Left lobe of liver (tissue), 2 donors: ENCODE measurements at regions not wholly inside any gene's neighbourhood (a gene's known extent, or its start where the extent isn't known, plus 50 kb on each side); places are given as distances from the start of the nearest gene placed in this dataset.

Experiments used
- ATAC-seq: fragments of 200-7000 bp; cut with Tn5 transposase; one replicate; pipeline ENCODE4 v1.9.1; 2020; ENCODE audit warnings: mild to moderate bottlenecking, moderate library complexity
- DNase-seq: peaks from one replicate; pipeline ENCODE4 v3.0.0-alpha.2; 2020; ENCODE audit warnings: low spot score
- donor health status: DM: no; HTN: no; CAD: no; lungs with moderate emphysema.
- donor health status: DM: no; HTN: yes; CAD: no.

DNA sequence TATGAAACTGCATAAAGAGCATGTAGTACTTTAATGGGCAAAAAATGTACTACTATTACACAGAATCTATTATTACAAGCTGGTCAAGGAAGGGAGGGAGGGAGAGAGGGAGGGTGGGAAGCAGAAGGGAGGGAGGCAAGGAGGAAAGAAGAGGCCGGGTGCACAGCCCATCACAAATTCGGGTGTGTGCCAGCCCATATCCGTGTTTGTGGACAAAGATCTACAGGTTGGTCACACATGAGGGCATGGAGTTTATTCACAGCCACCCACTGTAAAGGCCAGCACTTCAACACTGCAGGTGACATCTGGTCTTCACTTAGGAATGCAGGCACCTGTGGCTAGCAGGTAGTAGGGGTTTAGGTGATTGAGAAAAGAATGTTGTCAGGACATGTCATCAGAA is 352.5 kb upstream of the NBEA start:
- DNase-seq (no peak), ATAC-seq (no peak)

DNA sequence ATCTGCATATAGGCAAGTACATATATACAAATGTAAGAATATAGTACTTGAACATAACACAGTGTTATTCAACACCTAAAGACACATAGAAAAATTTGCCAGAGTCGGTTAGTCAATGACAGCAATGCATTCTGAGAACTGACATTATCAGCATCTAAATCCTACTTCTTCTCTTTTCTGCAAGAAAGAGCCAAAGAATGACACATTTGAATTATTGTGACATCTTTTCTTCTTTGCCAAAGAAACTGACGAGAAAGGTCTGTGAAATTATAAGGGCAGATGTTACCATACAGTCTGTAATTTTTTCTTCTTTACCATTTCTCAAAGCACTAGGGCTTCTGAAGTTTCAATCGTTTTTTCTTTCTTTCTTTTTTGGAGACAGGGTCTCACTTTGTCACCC is 350.9 kb upstream of the NBEA start:
- DNase-seq (no peak), ATAC-seq (no peak)

DNA sequence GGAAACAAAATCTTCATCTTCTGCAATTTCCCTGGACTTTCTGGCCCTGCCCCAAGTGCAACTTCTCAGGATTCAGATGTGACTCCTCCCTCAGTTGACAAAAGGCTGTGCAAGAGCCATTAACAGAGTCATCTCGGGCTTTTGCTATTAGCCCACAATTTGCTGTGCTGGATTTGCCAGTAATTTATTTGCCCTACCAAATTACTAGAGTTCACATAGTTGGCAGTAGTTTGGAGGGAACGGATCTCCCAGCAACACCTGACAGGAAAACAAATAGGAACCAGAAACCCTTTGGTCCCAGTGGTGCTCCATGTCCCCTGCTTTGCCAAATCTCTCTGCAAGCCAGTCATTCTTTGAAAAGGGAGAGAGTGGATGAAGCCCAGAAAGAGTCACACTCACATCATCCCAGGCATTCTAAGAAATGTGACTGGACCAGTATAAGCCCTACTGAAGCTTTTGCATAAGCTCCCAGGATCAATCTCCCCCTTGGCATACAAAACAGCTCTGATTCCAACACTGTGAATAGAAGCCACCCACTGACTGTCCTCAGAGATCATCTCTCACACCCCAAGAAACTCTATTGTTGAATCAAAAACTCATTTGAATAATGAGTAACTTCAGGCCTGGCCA is 350.1 kb upstream of the NBEA start:
- ATAC-seq (no peak), DNase-seq (no peak)

DNA sequence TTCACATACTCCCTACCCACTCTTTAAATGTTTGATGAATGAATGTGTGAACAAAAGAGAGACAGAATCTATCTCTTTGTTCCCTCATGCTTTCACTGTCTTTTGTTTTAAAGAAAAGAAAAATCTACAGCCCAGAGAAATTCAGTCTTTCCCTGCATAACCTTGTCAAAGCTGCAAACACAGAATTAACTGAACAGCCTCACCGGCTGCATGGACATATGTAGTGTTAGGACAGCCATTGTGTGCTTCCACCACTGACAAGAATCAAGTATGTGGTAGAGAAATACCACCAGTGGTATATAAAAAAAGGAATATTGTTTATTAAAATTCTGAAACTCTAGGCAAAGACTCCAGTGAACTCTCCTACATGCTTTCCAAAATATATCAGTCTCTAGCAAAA is 348.4 kb upstream of the NBEA start:
- DNase-seq: no peak
- ATAC-seq: no peak

DNA sequence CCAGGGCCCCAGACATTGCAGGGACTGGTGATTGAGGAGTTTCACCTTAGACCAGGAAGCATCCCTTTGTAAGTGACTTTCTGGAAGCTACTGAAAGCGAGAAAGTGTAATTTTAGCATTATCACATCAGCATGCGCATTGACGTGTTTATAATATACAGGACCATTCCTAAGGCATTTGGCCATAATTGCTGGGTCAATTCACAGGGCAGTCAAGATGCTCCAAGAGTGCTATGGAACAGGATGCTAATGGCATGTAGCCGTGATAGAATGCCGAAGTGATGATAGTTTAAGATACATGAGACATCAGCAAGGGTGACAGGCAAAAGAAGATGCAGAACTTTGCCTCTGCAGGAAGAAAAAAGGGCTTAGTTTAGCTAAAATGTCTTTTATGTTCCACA is 347.6 kb upstream of the NBEA start:
- DNase-seq: no peak
- ATAC-seq: no peak

DNA sequence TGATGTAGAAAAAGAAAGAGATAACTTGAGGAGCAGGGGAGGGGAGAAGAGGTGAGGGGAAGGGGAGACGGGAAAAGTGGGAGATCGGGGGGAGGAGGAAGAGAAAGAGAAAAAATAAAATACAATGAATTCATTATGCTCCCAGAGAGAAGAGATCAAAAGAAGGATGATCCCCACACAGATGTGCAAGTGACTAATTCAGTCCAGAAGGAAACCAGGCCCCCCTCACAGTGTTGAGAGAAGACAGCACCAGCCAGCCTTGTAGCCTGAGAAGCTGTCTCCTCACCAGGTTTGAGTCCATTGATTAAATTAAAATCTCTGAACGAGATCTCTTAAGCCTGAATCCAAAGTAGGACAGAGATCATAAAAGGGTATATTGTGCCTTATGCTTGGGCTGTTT is 333.7 kb upstream of the NBEA start:
- DNase-seq (no peak), ATAC-seq (no peak)

DNA sequence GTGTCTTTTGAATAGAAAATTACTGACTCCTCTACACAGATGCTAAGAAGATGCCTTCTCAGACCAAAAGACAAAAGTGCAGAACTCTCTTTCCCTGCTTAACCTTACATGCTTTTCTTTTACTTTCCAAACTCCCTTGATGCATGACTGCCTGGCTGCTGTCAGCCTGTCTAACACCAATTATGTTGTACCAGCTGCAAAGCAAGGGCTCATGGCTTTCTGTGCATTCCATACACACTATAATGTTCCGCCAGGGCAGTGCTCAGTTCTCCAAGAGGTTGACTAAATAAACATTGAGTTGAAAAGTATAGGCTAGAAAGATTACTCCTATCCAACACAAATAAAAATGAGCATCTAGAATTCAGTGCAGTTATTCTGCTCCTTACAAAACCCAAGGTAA is 330.4 kb upstream of the NBEA start:
- no peak for DNase-seq
- no peak for ATAC-seq

DNA sequence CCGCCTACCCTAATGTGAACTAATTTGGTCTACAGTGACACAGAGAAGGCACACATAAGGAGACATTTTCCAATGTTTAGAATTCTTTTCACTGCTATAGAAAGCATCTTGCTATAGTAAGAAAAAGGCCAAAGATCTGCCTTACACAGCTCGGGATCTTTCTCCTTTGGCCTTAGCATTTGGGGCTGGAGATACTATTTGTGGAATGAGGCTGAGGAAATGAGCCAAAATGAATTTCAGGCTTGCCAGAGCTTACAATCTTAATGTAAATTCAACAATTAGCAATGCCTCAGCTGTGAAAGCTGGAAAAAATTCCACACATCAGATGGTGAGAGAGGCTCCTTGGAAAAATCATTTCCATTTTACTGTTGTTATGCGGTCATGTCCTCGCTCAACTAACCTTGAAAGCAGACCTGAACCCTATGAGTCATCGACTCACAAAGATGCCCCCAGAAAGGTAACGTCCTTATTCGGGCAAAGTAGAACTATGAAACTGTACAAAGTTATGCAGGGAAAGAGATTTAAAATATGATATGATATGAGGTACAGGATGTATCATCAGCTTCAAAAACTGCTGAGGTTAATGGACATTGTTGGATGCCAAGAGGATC is 324.5 kb upstream of the NBEA start:
- ATAC-seq (no peak), DNase-seq (no peak)

DNA sequence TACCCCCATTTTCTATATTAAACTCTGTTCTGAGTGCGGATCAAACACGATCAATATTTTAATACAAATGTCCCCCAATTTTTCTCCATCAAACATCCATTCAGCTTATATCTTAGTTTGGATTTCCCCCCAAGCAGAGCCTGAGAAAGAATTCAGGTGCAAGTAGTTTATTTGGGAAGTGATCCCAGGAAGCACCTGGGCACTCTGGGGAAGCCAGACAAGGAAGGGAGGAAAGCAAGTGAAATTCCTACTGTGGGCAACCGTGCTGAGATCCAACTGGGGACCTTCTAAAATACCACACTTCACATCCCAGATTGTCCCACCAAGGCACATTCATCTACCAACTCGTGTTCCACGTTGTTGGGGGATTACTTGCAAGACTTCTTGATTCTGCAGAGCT is 323.4 kb upstream of the NBEA start:
- DNase-seq: no peak
- ATAC-seq: no peak

DNA sequence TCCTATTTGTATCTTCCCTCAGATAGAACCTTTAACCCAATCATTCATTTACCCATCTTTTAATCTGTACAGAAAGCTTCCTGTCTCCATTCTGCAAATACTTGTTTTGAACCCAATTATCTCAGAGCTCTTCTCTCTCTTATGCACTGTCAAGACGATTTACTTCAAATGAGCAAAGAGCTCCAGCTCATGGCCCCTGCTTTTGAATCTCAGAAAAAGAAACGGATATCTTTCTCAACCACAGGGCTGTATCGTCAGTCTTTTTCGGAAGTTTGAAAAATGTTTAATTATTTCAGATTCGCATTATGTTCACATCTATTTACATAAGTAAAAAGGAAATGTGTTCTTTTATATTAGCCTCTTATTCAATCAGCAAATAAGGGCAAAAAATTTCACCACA is 322.7 kb upstream of the NBEA start:
- ATAC-seq: no peak
- no peak for DNase-seq

DNA sequence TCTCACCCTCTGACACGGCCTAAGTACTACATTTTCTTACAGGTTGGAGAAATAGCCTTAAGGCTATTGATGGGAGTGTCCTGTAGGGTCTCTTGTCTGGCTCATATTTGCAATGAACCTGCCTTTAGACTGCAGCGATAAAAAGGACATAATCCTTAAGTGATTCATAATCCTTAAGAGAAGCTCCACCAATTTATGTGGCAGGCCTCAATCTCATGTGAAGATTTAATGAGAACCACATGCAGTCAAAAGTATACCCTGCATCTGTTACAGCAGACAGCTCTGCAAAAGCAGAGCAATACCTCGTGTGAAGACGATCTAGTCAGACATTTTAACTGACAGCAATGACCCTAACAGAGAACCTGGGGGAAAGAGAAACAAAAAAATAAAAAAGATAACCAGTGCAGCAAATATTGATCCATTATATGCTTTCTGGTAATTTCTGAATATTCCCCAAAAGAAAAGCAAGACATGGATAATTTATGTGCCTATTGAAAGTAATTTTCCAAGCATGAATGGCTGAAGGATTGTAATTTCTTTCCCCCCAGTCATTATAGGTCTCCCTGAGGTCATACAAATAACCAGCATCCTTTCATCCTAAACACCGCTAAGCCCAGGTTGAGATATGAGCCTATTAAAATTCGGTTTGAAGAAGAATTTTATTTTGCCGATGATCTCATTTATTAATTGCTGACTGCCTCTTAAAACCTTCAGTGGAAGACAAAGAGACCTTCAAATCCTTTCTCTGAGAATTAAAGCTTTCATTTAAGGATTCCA is 321.8 kb upstream of the NBEA start:
- DNase-seq (no peak), ATAC-seq (no peak)

DNA sequence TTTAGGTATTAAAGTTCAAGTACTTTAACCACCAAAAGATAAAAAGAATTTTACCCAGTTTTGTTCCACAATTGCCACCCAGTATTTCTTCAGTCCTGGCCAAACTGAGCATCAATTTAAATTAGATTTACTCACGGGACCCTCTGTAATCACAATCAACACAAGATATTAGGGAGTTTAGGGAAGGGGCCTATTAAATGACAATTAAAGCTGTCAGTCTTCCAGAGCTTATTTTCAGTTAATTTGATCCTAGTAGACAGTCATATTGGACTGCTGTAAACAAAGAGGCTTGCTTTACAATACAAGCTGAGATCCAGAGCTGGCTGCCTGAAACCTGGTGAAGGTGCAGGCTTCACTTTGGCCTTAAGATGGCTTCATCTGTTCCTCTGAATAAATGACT is 321.2 kb upstream of the NBEA start:
- DNase-seq (no peak), ATAC-seq (no peak)

DNA sequence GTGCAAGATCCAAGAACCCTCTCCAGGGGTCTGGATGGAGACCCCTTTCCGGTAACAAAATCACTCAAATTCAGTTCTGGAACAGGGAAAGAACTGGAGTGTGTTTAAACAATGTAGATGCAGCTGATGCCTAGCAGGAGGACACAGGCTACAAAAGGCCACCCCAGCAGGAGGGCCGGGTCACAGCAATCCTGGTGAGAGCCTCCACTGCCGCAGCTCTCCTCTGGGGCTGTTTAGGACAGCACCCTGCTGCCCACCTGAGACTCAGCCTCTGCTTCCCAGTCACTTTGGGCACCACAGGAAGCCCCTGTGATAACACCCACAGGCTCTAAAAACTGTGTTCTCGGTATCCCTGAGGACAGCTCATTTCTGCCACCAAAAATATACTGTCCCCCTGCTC is 318.7 kb upstream of the NBEA start:
- DNase-seq (no peak), ATAC-seq (no peak)

DNA sequence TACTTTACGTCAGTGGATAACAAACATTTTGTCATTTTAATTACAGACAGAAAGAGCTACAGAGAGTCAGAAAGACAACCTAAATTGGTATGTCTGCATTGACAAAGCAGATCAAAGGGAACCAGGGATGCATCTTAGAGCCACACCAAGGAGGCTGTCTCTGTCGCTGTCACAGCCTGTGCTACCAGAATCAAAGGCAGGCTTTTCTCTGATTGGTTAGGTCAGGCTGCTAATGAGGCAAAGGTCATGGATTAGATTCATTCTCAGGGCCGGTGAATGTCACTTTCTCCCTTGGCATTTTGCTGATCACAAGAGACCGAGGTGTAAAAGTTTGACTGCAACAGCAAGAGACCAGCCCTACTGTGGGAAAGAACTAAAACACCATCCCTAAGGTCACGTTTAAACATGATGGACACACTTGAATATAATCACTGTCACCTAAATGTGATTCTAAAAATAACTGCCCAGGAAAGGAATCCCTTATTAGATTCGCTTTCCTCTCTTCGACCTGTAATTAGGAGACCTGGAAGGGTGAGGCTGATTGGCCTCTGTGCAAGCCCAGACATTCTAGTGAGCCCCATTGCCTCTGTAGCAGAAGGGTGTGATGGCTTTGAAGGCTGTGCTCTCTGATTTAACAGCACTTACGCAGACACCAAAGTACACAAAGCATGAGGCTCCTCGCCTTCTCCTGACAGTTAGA is 314.4 kb upstream of the NBEA start:
- no peak for DNase-seq
- no peak for ATAC-seq

DNA sequence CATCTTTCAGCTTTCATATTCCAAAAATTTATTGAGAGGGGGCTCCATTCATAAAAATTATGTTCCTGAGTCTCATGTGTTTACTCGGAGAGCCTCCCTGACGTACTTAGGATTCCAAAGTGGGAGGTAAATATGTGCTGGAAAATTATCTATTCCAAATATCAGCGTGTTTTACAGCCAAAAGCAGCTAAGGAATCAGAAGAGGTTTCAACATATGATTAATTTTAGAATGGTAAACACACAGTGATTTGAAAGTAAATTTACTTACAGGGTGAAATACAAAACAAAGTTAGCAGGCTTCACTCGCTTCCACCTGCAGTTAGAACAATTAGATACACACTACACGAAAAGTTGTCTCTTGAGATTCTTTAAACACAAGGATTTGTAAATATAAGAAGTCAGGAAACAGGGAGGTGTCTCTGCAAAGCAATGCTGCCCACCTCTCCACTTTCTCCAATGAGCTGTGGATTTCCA is 313.8 kb upstream of the NBEA start:
- DNase-seq: no peak
- ATAC-seq: no peak

DNA sequence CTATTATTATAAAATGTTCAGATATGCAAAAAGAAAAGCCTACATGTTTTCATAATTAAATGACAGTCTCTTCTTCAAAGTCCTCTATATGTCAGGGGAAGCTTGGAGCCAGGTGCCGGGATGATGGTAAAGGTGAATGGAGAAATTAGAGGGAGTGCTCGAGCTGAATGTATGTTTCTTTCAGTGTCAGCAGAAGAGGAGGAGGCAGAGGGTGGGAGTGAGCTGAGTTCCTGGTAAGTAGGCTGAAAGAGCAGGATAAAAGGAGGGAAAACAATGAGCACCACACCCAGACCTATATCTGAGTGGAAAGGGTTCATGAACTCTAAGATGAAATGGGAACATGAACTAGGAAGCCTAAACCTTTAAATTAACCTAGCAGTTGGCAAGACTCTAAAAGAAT is 307.6 kb upstream of the NBEA start:
- ATAC-seq: no peak
- DNase-seq: no peak

DNA sequence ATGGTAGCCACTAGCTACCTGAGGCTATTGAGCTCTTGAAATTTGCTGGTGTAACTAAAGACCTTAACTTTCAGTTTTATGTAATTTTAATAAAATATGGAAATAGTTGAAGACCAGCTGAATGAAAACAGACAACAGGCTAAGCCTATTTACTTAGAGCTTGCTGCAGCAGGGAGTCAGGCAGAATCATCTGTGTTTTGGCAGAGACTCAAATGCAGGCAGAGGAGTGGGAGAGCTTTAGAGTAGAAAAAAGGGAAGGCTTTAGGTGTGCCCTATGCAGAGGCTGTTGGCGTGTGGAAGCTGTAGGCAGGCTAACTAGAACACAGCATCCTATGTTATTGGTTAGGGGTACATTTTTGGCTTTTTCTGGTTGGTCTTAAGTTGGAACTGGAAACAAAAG is 304.9 kb upstream of the NBEA start:
- DNase-seq (no peak), ATAC-seq (no peak)

DNA sequence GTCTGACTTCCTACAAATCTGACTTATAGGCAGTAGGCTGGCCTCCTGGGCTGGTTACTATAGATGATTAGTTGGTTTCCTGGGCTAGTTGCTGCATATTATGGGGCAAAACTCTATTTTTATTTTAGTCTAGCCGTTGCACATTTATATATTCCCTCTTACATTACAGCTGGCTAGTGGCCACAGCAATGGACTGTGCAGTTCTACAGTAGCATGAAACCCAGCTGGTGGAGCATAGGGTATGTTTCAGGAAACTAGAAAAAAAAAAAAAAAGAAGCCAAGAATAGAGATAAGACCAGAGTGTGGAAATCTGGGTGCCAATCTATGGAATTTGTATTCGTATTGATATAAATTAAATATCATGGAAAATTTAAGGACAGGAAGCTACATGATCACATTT is 304.4 kb upstream of the NBEA start:
- DNase-seq (no peak), ATAC-seq (no peak)

DNA sequence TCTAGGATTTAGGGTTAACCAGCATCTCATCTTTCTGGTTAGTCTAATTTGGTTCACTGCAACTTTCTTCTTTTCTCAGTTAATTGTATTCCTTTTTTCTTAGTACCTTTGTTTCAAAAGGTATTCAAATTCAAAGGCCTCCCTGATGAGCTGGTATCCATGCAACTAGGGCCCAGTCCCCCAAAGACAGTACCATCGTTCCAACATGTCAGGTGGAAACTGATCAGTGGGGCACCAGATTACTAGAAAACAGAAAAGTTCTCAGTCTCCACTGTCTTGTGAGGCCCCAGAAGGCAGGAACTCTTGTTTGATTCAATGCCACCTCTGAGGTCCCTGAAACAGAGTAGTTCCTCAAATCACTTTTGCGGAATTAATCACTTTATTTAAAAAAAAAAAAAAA is 303.2 kb upstream of the NBEA start:
- ATAC-seq (no peak), DNase-seq (no peak)

DNA sequence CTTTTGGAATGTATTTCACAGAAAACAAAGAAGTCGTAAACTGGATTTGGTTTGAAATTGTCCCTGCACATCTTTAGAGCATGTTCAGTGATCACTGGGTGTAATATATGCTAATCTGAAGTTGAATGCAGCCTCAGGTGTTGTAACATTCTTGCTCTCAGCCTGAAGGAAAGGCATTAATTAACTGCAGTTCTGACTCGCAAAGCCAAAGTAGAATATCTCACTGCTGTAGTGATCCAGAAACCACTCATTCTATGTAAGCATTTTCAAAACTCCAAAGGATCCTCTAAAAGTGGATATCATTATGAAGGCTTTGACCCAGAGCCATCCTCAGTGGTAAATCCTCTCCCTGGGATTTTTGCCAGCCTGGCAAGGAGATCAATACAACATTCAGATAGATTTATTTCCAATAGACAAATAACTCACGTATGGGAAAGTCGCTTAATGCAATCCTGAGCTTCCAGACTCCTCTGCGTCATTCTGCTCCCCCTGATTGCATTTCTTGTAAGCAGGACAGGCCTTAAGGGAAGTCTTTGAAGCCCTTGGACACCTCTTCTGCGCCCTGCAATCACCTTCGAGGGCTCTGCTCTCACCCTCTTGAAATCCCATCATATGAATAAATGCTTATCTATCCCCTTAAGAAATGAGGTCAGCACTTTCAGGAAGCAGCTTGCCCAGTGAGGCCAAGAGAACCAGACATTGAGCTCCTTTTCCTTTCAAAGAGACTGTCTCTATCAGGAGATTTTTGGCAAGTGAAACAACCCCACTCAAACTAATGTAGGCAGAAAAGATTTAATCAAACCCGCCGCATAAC is 301.7 kb upstream of the NBEA start:
- ATAC-seq (no peak), DNase-seq (no peak)

DNA sequence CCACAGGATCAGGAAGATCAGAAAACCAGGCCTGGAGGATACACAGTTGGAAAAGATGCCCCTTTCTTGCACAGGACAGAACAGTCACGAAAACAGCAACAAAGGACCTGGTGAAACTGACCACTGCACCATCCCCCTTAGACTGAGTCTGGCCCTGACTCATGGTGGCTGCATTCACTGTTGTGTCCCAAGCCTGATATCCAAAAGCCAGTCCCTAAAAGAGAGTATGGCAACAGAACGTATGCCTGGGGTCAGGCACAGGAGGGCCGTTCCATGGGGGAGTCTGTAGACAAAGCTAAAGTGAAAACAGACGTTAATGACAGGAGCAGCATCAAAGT is 301.1 kb upstream of the NBEA start:
- ATAC-seq: no peak
- no peak for DNase-seq
